Nephron (organoid): ENCODE measurements at regions not wholly inside any gene's neighbourhood (a gene's known extent, or its start where the extent isn't known, plus 50 kb on each side); places are given as distances from the start of the nearest gene placed in this dataset.

Experiments used
- H3K27ac Mint-ChIP-seq, 3 experiments: 2 replicates each; pipeline ENCODE4 v1.8.0; 2020; ENCODE audit warnings: mixed read lengths in 3 of 3, mild to moderate bottlenecking in 2 of 3, moderate library complexity in 1 of 3
- H3K27me3 Mint-ChIP-seq: 2 replicates; pipeline ENCODE4 v1.8.0; 2021; ENCODE audit warnings: low read depth, mild to moderate bottlenecking, moderate library complexity, mixed read lengths
- H3K36me3 Mint-ChIP-seq: 2 replicates; pipeline ENCODE4 v1.8.0; 2020; ENCODE audit warnings: low read depth, mixed read lengths
- H3K4me1 Mint-ChIP-seq: 2 replicates; pipeline ENCODE4 v1.8.0; 2020; ENCODE audit warnings: mixed read lengths
- H3K4me3 Mint-ChIP-seq, 3 experiments: 2 replicates each; pipeline ENCODE4 v1.8.0; 2020; ENCODE audit warnings: mild to moderate bottlenecking in 3 of 3, mixed read lengths in 3 of 3, moderate library complexity in 2 of 3
- H3K9me3 Mint-ChIP-seq: 2 replicates; pipeline ENCODE4 v1.8.0; 2020; ENCODE audit warnings: mixed read lengths
- TF ChIP-seq, protein P1 (sequence below), 3 experiments: fragments of 200-600 bp; sonication (generic); IDR thresholded peaks; one replicate each; pipeline ENCODE4 v1.5.0; 2021; ENCODE audit warnings: antibody characterized with exemption in 3 of 3; ENCODE audit not compliant: unreplicated experiment in 3 of 3

DNA sequence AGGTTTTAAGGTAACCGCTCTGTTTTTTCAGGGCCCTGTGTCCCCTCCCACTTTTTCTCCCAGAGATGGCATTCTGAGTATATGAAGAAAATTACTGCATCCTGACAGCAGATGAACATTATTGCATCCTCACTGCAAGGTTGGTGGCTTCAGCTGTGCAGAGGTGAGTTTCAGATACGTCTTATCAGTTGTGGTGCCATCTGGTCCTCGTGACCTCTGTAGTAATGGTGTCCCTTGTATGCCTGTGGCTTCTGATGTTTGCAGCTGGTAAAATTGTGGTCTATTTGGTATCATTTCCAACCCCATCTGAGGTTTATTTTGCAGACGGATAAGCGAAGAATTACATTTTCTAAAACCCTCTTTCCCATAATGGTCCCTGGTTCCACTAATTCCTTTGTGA lies 417.0 kb downstream of the HS3ST3B1 start:
- peaks cover 4% of the 10 kb centered on the region for H3K36me3 Mint-ChIP-seq
- peaks cover 2% of the 10 kb centered on the region for H3K27me3 Mint-ChIP-seq
- H3K4me1 Mint-ChIP-seq = no peaks in the 10 kb centered on the region
- TF ChIP-seq, protein P1, sequence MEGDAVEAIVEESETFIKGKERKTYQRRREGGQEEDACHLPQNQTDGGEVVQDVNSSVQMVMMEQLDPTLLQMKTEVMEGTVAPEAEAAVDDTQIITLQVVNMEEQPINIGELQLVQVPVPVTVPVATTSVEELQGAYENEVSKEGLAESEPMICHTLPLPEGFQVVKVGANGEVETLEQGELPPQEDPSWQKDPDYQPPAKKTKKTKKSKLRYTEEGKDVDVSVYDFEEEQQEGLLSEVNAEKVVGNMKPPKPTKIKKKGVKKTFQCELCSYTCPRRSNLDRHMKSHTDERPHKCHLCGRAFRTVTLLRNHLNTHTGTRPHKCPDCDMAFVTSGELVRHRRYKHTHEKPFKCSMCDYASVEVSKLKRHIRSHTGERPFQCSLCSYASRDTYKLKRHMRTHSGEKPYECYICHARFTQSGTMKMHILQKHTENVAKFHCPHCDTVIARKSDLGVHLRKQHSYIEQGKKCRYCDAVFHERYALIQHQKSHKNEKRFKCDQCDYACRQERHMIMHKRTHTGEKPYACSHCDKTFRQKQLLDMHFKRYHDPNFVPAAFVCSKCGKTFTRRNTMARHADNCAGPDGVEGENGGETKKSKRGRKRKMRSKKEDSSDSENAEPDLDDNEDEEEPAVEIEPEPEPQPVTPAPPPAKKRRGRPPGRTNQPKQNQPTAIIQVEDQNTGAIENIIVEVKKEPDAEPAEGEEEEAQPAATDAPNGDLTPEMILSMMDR (IDR thresholded peaks at IDR 0.05; ENCODE audit: unreplicated experiment in 3 of 3) = no peak
- H3K4me3 Mint-ChIP-seq = no peak overlapping the region
- no peak overlapping the region for H3K27ac Mint-ChIP-seq
- peaks cover 6% of the 10 kb centered on the region for H3K9me3 Mint-ChIP-seq

DNA sequence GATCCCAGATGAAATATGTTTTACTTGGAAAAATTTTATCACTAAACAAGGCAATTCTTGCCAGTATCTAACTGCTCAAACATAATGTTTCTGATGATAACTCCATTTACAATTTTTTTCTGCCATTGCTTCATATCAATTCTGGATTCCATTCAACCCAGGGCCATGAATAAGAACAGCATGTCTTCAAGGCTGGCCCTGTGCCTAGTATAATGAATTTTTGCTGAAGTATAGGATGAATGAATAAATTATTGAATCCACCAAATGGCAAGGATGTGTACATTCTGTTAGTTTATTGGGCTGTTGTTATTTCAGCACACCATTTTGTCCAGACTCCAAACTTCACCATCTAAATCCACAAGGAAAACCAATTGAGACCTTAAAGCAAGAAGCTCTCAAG lies 414.7 kb downstream of the HS3ST3B1 start:
- no peaks in the 10 kb centered on the region for H3K9me3 Mint-ChIP-seq
- TF ChIP-seq, protein P1 (IDR thresholded peaks at IDR 0.05; ENCODE audit: unreplicated experiment in 3 of 3) = no peak
- H3K36me3 Mint-ChIP-seq = no peaks in the 10 kb centered on the region
- H3K4me1 Mint-ChIP-seq = no peaks in the 10 kb centered on the region
- H3K27me3 Mint-ChIP-seq = no peaks in the 10 kb centered on the region
- H3K27ac Mint-ChIP-seq = no peak overlapping the region
- no peak overlapping the region for H3K4me3 Mint-ChIP-seq

DNA sequence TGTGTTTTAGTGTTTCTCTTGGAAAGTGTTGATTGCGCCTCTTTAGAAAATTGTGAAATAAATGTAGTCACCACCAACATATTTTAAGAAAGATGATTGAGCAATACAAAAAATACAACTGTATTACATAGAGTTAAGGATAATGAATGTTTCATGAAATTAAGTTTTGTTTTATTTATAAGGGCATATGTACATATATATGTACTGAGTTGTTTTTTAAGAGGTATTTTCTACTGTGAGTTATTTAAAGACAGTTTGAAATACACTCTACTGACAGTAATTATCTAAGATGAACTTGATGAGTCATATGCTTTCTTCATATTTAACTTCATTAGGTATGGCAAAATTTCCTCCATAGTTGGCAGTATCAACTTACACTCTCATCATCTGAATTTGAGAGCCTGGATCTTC lies 411.7 kb downstream of the HS3ST3B1 start:
- TF ChIP-seq, protein P1 (IDR thresholded peaks at IDR 0.05; ENCODE audit: unreplicated experiment in 3 of 3) = no peak
- Mint-ChIP-seq H3K4me1 (no peaks in the 10 kb centered on the region), H3K36me3 (no peaks in the 10 kb centered on the region), H3K27ac (no peak overlapping the region), H3K9me3 (no peaks in the 10 kb centered on the region), H3K27me3 (no peaks in the 10 kb centered on the region), H3K4me3 (no peak overlapping the region)

DNA sequence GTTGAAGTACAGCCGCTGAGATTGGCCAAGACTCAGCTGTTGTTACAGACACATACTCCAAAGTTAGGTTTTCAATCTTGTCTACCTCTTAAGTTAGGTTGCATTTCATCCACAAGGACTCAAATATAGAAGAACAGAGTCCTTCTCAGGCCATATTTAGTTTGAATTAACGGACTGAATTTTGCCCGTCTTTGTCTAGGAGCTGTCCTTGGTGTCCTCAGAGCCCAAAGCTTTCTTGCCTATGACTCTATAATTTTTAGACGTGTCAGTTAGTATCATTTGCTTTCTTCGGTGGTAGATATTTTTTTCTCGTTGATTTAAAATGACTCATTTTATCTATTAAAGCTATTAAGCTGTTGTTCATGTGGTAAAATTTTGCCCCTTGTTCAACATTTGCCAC lies 403.2 kb downstream of the HS3ST3B1 start:
- Mint-ChIP-seq H3K9me3 (peaks cover 2% of the 10 kb centered on the region), H3K4me3 (no peak overlapping the region), H3K4me1 (peaks cover 3% of the 10 kb centered on the region), H3K27ac (no peak overlapping the region), H3K36me3 (no peaks in the 10 kb centered on the region), H3K27me3 (no peaks in the 10 kb centered on the region)
- TF ChIP-seq, protein P1 (IDR thresholded peaks at IDR 0.05; ENCODE audit: unreplicated experiment in 3 of 3) = no peak

DNA sequence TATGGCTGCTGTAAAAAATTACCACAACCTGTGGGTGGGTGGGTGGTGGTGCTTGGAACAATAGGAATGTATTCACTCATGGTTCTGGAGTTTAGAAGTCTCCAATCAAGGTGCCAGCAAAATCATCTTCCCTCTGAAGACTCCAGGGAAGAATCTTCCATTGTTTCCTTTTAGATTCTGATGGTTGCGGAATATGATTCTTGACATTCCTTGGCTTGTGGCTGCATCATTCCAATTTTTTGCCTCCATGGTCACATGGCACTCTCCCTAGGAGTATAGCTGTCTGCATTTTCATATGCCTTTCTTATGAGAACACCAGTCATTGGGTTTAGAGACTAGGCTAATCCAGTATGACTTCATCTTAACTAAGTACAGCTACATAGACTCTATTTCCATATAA lies 401.0 kb downstream of the HS3ST3B1 start:
- H3K27ac Mint-ChIP-seq = no peak overlapping the region
- H3K9me3 Mint-ChIP-seq = peaks cover 2% of the 10 kb centered on the region
- H3K36me3 Mint-ChIP-seq = no peaks in the 10 kb centered on the region
- H3K27me3 Mint-ChIP-seq = no peaks in the 10 kb centered on the region
- peaks cover 3% of the 10 kb centered on the region for H3K4me1 Mint-ChIP-seq
- H3K4me3 Mint-ChIP-seq = no peak overlapping the region
- TF ChIP-seq, protein P1 (IDR thresholded peaks at IDR 0.05; ENCODE audit: unreplicated experiment in 3 of 3) = no peak

DNA sequence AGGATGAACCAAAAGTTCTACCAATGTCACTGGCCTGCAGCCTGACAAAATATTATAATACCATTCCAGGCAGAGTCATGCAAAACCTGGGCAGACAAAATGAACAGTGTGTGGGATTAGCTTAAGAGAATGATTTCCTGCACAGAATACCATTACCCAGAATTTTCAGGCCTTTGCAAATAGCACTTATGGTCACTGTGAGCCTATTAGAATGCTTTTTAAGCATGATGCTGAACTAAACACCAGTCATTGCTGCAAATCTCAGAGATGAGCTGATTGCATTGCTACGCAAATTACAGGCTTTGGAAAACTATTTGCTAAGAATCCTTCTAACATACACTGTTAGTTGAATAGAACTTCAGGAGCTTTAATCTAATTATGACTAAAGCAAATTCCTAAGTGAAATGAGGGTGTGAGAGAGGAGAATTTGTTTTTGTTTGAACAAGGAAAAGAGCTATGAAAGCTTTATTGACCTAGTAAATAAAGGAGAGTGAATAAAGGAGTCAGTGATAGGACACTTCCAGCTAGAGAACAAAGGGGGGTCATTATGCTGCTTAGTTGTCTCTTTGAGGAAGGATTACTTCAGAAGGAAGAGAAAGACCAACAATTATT lies 398.8 kb downstream of the HS3ST3B1 start:
- H3K9me3 Mint-ChIP-seq = peaks cover 2% of the 10 kb centered on the region

More for the DNA sequence above, 398.8 kb downstream of the HS3ST3B1 start:
- Mint-ChIP-seq H3K4me3 (no peak overlapping the region), H3K27me3 (no peaks in the 10 kb centered on the region), H3K36me3 (no peaks in the 10 kb centered on the region), H3K27ac (no peak overlapping the region), H3K4me1 (peaks cover 3% of the 10 kb centered on the region)
- TF ChIP-seq, protein P1 (IDR thresholded peaks at IDR 0.05; ENCODE audit: unreplicated experiment in 3 of 3) = no peak
